ENCODE measurements at regions not wholly inside any gene's neighbourhood (a gene's known extent, or its start where the extent isn't known, plus 50 kb on each side); places are given as distances from the start of the nearest gene placed in this dataset.

DNA sequence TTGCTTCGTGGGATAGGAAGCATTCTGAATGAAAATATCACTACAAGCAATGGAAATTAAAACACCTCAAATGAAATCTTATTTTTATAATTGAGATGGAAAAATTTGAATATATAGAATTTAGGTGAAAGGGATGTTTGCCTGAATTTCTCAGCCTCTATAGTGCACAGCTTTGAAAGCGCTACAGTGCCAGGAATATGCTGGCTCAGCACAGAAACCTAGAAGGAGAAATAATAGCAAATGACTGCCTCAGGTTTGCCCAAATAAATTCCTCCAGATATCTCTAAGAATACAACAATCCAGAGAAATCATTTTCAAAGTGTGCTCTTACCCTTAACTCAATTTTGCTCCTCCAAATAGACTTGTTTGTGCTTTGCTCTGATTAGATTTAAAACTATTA lies 141.1 kb upstream of the ZNF385D start:
- TF ChIP-seq, protein P1, sequence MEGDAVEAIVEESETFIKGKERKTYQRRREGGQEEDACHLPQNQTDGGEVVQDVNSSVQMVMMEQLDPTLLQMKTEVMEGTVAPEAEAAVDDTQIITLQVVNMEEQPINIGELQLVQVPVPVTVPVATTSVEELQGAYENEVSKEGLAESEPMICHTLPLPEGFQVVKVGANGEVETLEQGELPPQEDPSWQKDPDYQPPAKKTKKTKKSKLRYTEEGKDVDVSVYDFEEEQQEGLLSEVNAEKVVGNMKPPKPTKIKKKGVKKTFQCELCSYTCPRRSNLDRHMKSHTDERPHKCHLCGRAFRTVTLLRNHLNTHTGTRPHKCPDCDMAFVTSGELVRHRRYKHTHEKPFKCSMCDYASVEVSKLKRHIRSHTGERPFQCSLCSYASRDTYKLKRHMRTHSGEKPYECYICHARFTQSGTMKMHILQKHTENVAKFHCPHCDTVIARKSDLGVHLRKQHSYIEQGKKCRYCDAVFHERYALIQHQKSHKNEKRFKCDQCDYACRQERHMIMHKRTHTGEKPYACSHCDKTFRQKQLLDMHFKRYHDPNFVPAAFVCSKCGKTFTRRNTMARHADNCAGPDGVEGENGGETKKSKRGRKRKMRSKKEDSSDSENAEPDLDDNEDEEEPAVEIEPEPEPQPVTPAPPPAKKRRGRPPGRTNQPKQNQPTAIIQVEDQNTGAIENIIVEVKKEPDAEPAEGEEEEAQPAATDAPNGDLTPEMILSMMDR (conservative IDR thresholded peaks at IDR 0.05; ENCODE audit: low read depth, low read length): no peak
- DNase-seq (ENCODE audit: low read depth): no peak
- H3K4me3 ChIP-seq (ENCODE audit: low read length): no peak overlapping the region

GRCh38 chr3:21893242-21893641 lies 142.2 kb upstream of the ZNF385D start:
- peak; percentile 34 for DNase-seq (ENCODE audit: low read depth)

DNA sequence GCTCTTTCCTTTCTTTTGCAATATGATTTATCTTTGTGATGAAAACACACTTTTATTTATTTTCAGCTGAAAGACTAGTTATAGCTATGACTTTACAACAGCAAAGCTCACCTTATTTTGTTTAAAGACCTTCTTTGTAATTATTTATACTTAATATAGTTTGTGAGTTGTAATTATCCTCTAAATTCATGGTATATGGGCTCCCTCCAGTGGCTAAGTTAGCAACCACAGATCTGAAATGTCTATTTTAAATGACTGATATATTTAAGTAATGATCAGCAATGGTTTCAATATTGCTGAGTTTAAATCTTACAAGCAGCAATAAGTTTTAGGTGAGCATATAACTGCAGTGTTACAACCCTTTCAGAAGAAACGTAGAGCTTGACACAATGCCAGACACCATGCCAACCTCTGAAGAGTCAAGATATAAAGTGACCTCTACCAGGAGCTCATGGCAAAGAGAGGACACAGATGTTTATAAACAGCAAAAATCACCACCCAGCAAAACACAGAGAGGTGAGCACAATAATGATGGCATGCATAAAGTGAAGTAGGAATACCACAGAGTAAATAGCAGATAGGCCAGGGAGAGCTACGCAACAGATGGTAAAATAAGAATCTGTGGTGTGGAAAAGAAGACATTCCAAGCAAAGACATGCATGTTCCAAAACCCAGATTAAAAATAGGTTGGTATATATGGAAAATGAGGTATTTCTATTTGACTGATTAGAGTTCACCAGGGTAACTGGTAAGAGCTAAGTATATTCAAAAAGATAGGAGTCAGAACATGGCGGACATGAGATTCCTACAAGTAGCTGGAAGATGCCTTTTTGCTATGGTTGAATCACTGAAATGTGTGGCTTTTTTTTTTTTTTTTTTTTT lies 143.7 kb upstream of the ZNF385D start:
- TF ChIP-seq, protein P1 (conservative IDR thresholded peaks at IDR 0.05; ENCODE audit: low read depth, low read length): peak; percentile 64
- no peak for DNase-seq (ENCODE audit: low read depth)

More at GRCh38 chr3:21893242-21893641, 142.2 kb upstream of the ZNF385D start:
- no peak overlapping the region for H3K4me3 ChIP-seq (ENCODE audit: low read length)
- TF ChIP-seq, protein P1 (conservative IDR thresholded peaks at IDR 0.05; ENCODE audit: low read depth, low read length): no peak

GRCh38 chr3:21898316-21898715 lies 147.3 kb upstream of the ZNF385D start:
- no peak for DNase-seq (ENCODE audit: low read depth)
- TF ChIP-seq, protein P1 (conservative IDR thresholded peaks at IDR 0.05; ENCODE audit: low read depth, low read length): no peak
- H3K4me3 ChIP-seq (ENCODE audit: low read length): no peak overlapping the region

More for the DNA sequence above, 143.7 kb upstream of the ZNF385D start:
- no peak overlapping the region for H3K4me3 ChIP-seq (ENCODE audit: low read length)

- peak; percentile 82 for DNase-seq (ENCODE audit: low read depth)
- H3K4me3 ChIP-seq (ENCODE audit: low read length): no peak overlapping the region
- TF ChIP-seq, protein P1 (conservative IDR thresholded peaks at IDR 0.05; ENCODE audit: low read depth, low read length): no peak
These were observed 150.5 kb upstream of the ZNF385D start for GRCh38 chr3:21901484-21901883.

DNA sequence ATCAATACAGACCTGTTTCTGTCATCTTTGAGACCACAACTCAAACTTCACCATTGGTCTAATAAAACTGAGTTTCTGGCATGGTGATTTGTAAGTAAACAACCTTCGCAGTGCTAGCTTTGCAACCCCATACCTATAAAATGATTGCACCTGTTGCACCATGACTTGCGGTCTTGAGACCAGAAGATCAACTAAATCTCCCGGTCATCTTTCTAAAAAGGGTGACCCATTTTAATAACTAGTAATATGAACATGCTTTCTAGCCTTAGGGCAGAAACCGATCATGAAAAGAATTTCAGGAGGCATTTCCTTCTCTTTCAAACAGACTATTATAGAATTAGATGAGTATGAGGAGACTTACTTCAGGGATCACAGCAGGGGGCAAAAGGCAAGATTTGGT lies 151.9 kb upstream of the ZNF385D start:
- TF ChIP-seq, protein P1 (conservative IDR thresholded peaks at IDR 0.05; ENCODE audit: low read depth, low read length): no peak
- DNase-seq (ENCODE audit: low read depth): no peak
- H3K4me3 ChIP-seq (ENCODE audit: low read length): no peak overlapping the region

GRCh38 chr3:21909096-21909495 lies 158.1 kb upstream of the ZNF385D start:
- TF ChIP-seq, protein P1 (conservative IDR thresholded peaks at IDR 0.05; ENCODE audit: low read depth, low read length): no peak
- no peak for DNase-seq (ENCODE audit: low read depth)
- no peak overlapping the region for H3K4me3 ChIP-seq (ENCODE audit: low read length)
